K562 (cell line): ENCODE measurements at regions not wholly inside any gene's neighbourhood (a gene's known extent, or its start where the extent isn't known, plus 50 kb on each side); places are given as distances from the start of the nearest gene placed in this dataset.

Experiments used
- ATAC-seq: fragments of 200-7000 bp; cut with Tn5 transposase; 3 replicates; pipeline ENCODE4 v1.9.1; 2020; ENCODE audit warnings: moderate library complexity
- BruUV-seq: library from RNA; stranded (reverse); fragments of 400-500 nt; replicated peaks from 2 replicates; lab custom pipeline; 2021; lab: Mats Ljungman, UMichigan
- CTCF ChIA-PET: fragments of 300-600 bp; formaldehyde crosslinking; extraction: SDS; loops from one replicate; lab custom pipeline; 2021; ENCODE audit warnings: low intra/inter-chr PET ratio; lab: Yijun Ruan, JAX
- POLR2A ChIA-PET: fragments of 300-600, 350-650 bp; sonication (Branson Sonifier 250); formaldehyde crosslinking; extraction: SDS; loops from one replicate; lab custom pipeline; 2021; ENCODE audit warnings: antibody characterized with exemption, inconsistent platforms; lab: Yijun Ruan, JAX
- DNase-seq, 4 experiments: peaks; one replicate each; pipeline versions ENCODE4 v3.0.0 to v3.0.0-alpha.2; 2011 to 2018; ENCODE audit warnings: low spot score in 3 of 4, mixed read lengths in 3 of 4; ENCODE audit errors: extremely low read depth in 1 of 4
- FAIRE-seq: peaks from 2 replicates; lab custom pipeline; 2011; peaks lifted over from hg19 to GRCh38; lab: Jason Lieb, UNC
- H2AFZ ChIP-seq: 2 replicates; pipeline ENCODE4 v1.6.0; 2011; ENCODE audit warnings: low read depth, low read length, control low read depth, inconsistent platforms
- H3K27ac ChIP-seq: fragments of 200-600 bp; 3 replicates; pipeline ENCODE4 v1.8.0; 2011; ENCODE audit warnings: low read depth, mild to moderate bottlenecking, control low read depth, inconsistent platforms, low read length, moderate library complexity, mixed read lengths; ENCODE audit errors: extremely low read depth
- H3K27me3 ChIP-seq, 2 experiments: fragments of 300-600 bp in 1 of 2; 2 replicates in 1 of 2; 3 replicates in 1 of 2; pipeline versions ENCODE4 v1.6.0 to v1.8.0; 2011; ENCODE audit warnings: inconsistent platforms in 2 of 2, low read length in 2 of 2, mild to moderate bottlenecking in 1 of 2, mixed read lengths in 1 of 2, moderate library complexity in 1 of 2; ENCODE audit not compliant: control insufficient read depth in 2 of 2, insufficient read depth in 2 of 2
- H3K36me3 ChIP-seq: fragments of 300-600 bp; 3 replicates; pipeline ENCODE4 v1.8.0; 2011; ENCODE audit warnings: mild to moderate bottlenecking, low read length, inconsistent platforms; ENCODE audit not compliant: control insufficient read depth, insufficient read depth
- H3K4me1 ChIP-seq, 2 experiments: fragments of 200-600 bp in 1 of 2; replicated peaks in 1 of 2; 2 replicates in 1 of 2; 3 replicates in 1 of 2; pipeline versions ENCODE4 v1.5.1 to v1.8.0; 2011; ENCODE audit warnings: inconsistent platforms in 2 of 2, low read length in 2 of 2, mild to moderate bottlenecking in 1 of 2, mixed read lengths in 1 of 2, moderate library complexity in 1 of 2; ENCODE audit not compliant: control insufficient read depth in 2 of 2, insufficient read depth in 2 of 2
- H3K4me2 ChIP-seq: 2 replicates; pipeline ENCODE4 v1.6.1; 2011; ENCODE audit warnings: low read length, control low read depth, inconsistent platforms, mixed read lengths; ENCODE audit not compliant: insufficient read depth
- H3K4me3 ChIP-seq: fragments of 200-600 bp; sonication (generic), shearing (Covaris generic); 2 replicates; pipeline ENCODE4 v1.5.1; 2016; ENCODE audit warnings: control low read depth, inconsistent platforms
- H3K79me2 ChIP-seq: fragments of 200-600 bp; 3 replicates; pipeline ENCODE4 v1.8.0; 2011; ENCODE audit warnings: low read length, inconsistent platforms; ENCODE audit not compliant: control insufficient read depth, insufficient read depth
- H3K9ac ChIP-seq, 2 experiments: 2 replicates each; pipeline versions ENCODE4 v1.6.0 to v1.6.1; 2011; ENCODE audit warnings: low read depth in 2 of 2, low read length in 2 of 2, control low read depth in 1 of 2, inconsistent platforms in 1 of 2, mild to moderate bottlenecking in 1 of 2, mixed read lengths in 1 of 2; ENCODE audit not compliant: insufficient read depth in 1 of 2
- H3K9me1 ChIP-seq: one replicate; pipeline ENCODE4 v1.6.0; 2011; ENCODE audit warnings: inconsistent platforms, mild to moderate bottlenecking, low read length, moderate library complexity; ENCODE audit not compliant: control insufficient read depth, insufficient read depth
- H3K9me3 ChIP-seq: replicated peaks from 2 replicates; pipeline ENCODE4 v1.5.1; 2011; ENCODE audit warnings: low read depth, low read length, inconsistent platforms; ENCODE audit not compliant: control insufficient read depth, insufficient read depth
- H4K20me1 ChIP-seq: replicated peaks from 2 replicates; pipeline ENCODE4 v1.6.1; 2011; ENCODE audit warnings: low read length, inconsistent platforms, mixed read lengths; ENCODE audit not compliant: control insufficient read depth, insufficient read depth
- CBFA2T2 ChIP-seq: fragments of 450-650 bp; conservative IDR thresholded peaks from 2 replicates; pipeline ENCODE4 v1.6.1; 2017; ENCODE audit warnings: mild to moderate bottlenecking
- DDX20 ChIP-seq: fragments of 450-650 bp; IDR thresholded peaks from 2 replicates; pipeline ENCODE4 v1.6.1; 2016; ENCODE audit warnings: missing genetic modification characterization, low read depth, mild to moderate bottlenecking, missing compliant biosample characterization, moderate library complexity
- EZH2 ChIP-seq: IDR thresholded peaks from 2 replicates; pipeline ENCODE4 v1.6.1; 2012; ENCODE audit warnings: low read depth, mild to moderate bottlenecking, inconsistent platforms, low read length, borderline replicate concordance
- FUS ChIP-seq: fragments of 200-400 bp; formaldehyde crosslinking; optimal IDR thresholded peaks from 2 replicates; pipeline ENCODE3; 2017; ENCODE audit warnings: low read depth, low read length
- GTF2F1 ChIP-seq: IDR thresholded peaks from 2 replicates; pipeline ENCODE4 v1.6.1; 2011; ENCODE audit warnings: low read depth, low read length, improper control_type of control experiment
- HDAC1 ChIP-seq, 2 experiments: fragments of 450-650 bp; IDR thresholded peaks; 2 replicates each; pipeline ENCODE4 v1.6.1; 2016 to 2017; ENCODE audit warnings: inconsistent platforms in 1 of 2, mild to moderate bottlenecking in 1 of 2, moderate library complexity in 1 of 2
- HDAC2 ChIP-seq: fragments of 450-650 bp; IDR thresholded peaks from 2 replicates; pipeline ENCODE4 v1.6.1; 2016; ENCODE audit warnings: mild to moderate bottlenecking
- LARP7 ChIP-seq: fragments of 450-650 bp; IDR thresholded peaks from 2 replicates; pipeline ENCODE4 v1.6.1; 2016
- NCOA1 ChIP-seq: fragments of 450-650 bp; IDR thresholded peaks from 2 replicates; pipeline ENCODE4 v1.6.1; 2016; ENCODE audit warnings: low read depth
- PPARD ChIP-seq: fragments of 250-450 bp; sonication (Bioruptor Pico); IDR thresholded peaks from 2 replicates; pipeline ENCODE4 v1.8.0; 2022; ENCODE audit warnings: inconsistent platforms, mild to moderate bottlenecking, moderate library complexity
- PTBP1 ChIP-seq: fragments of 200-400 bp; formaldehyde crosslinking; IDR thresholded peaks from 2 replicates; pipeline ENCODE4 v1.6.1; 2017; ENCODE audit warnings: low read depth, low read length
- SAFB2 ChIP-seq: fragments of 200-400 bp; formaldehyde crosslinking; IDR thresholded peaks from 2 replicates; pipeline ENCODE4 v1.6.1; 2018; ENCODE audit warnings: borderline replicate concordance, low read length, low read depth, moderate library complexity; ENCODE audit not compliant: severe bottlenecking
- ZBTB43 ChIP-seq: sonication (generic); formaldehyde crosslinking; IDR thresholded peaks from 2 replicates; pipeline ENCODE4 v1.8.0; 2023; ENCODE audit warnings: mild to moderate bottlenecking, missing genetic modification reagents
- ZNF197 ChIP-seq: fragments of 200-800 bp; sonication (Bioruptor generic); IDR thresholded peaks from 2 replicates; pipeline ENCODE4 v1.6.1; 2016; ENCODE audit warnings: low read depth, missing genetic modification characterization, missing compliant biosample characterization
- ZNF584 ChIP-seq: fragments of 200-800 bp; sonication (Bioruptor generic); IDR thresholded peaks from 2 replicates; pipeline ENCODE4 v1.6.1; 2016; ENCODE audit warnings: low read depth, mild to moderate bottlenecking, missing genetic modification characterization, missing compliant biosample characterization
- ZNF75A ChIP-seq: fragments of 450-650 bp; formaldehyde crosslinking; IDR thresholded peaks from 2 replicates; pipeline ENCODE4 v1.4.0; 2020; ENCODE audit warnings: mild to moderate bottlenecking
- ZNF764 ChIP-seq: fragments of 250-450 bp; sonication (Bioruptor Pico); IDR thresholded peaks from 2 replicates; pipeline ENCODE4 v1.4.0; 2020; ENCODE audit warnings: low read depth, mild to moderate bottlenecking, moderate library complexity
- ZNF780A ChIP-seq: fragments of 250-450 bp; sonication (Bioruptor Pico); IDR thresholded peaks from 2 replicates; pipeline ENCODE4 v1.5.0; 2021; ENCODE audit warnings: mild to moderate bottlenecking
- WGBS: fragments of 100-300 bp; shearing (Covaris generic); methylation state at CpG from one replicate; pipeline ENCODE4 v1.1.6; 2016; ENCODE audit warnings: low coverage, mixed read lengths; ENCODE audit not compliant: insufficient coverage; ENCODE audit errors: missing lambda C conversion rate; 5-methylcytosine and 5-hydroxymethylcytosine counted together
- in situ Hi-C: fragments of 300-500 bp; cut with MboI; formaldehyde crosslinking; loops from 4 replicates; pipeline ENCODE4 v1.15.0; 2018; ENCODE audit warnings: inconsistent platforms, mixed read lengths
- intact Hi-C: fragments of 100-400 bp; cut with micrococcal nuclease; formaldehyde crosslinking; loops from 2 replicates; pipeline ENCODE4 v1.14.2; 2022
- TF ChIP-seq, protein P1 (sequence below): sonication (generic); formaldehyde crosslinking; IDR thresholded peaks from 2 replicates; pipeline ENCODE4 v1.8.0; 2022; ENCODE audit warnings: mild to moderate bottlenecking, low read depth, missing genetic modification reagents
- TF ChIP-seq, protein P2 (sequence below): sonication (generic); formaldehyde crosslinking; IDR thresholded peaks from 2 replicates; pipeline ENCODE4 v1.8.0; 2022; ENCODE audit warnings: mild to moderate bottlenecking, missing genetic modification reagents

- Histone ChIP-seq H4K20me1 (no peaks in the 10 kb centered on the region), H3K4me1 (no peaks in the 10 kb centered on the region), H3K36me3 (no peaks in the 10 kb centered on the region), H3K9me3 (no peaks in the 10 kb centered on the region), H3K9me1 (no peaks in the 10 kb centered on the region), H3K27me3 (no peaks in the 10 kb centered on the region), H3K4me3 (no peak overlapping the region), H2AFZ (no peak overlapping the region), H3K79me2 (no peaks in the 10 kb centered on the region), H3K4me2 (no peak overlapping the region), H3K27ac (no peak overlapping the region), H3K9ac (no peak overlapping the region)
- CTCF ChIA-PET, result no interaction called here
- no peak for DNase-seq
- POLR2A ChIA-PET, result no interaction called here
- intact Hi-C loops (no loop called here), in situ Hi-C loops (no loop called here)
- TF ChIP-seq DDX20 (tag) (no peak), FUS (no peak), HDAC1 (IDR thresholded peaks at IDR 0.05) (no peak), GTF2F1 (no peak), ZNF197 (CRISPR knock-in tag) (no peak), EZH2 (no peak), NCOA1 (no peak), ZNF764 (no peak), ZNF780A (CRISPR knock-in tag) (no peak), LARP7 (no peak), PPARD (CRISPR knock-in tag) (no peak), ZNF75A (CRISPR knock-in tag) (no peak), PTBP1 (no peak), CBFA2T2 (no peak), SAFB2 (no peak), ZBTB43 (no peak), HDAC2 (no peak), ZNF584 (CRISPR knock-in tag) (no peak)
- TF ChIP-seq, protein P1, sequence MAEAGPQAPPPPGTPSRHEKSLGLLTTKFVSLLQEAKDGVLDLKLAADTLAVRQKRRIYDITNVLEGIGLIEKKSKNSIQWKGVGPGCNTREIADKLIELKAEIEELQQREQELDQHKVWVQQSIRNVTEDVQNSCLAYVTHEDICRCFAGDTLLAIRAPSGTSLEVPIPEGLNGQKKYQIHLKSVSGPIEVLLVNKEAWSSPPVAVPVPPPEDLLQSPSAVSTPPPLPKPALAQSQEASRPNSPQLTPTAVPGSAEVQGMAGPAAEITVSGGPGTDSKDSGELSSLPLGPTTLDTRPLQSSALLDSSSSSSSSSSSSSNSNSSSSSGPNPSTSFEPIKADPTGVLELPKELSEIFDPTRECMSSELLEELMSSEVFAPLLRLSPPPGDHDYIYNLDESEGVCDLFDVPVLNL, result no peak
- TF ChIP-seq, protein P2, sequence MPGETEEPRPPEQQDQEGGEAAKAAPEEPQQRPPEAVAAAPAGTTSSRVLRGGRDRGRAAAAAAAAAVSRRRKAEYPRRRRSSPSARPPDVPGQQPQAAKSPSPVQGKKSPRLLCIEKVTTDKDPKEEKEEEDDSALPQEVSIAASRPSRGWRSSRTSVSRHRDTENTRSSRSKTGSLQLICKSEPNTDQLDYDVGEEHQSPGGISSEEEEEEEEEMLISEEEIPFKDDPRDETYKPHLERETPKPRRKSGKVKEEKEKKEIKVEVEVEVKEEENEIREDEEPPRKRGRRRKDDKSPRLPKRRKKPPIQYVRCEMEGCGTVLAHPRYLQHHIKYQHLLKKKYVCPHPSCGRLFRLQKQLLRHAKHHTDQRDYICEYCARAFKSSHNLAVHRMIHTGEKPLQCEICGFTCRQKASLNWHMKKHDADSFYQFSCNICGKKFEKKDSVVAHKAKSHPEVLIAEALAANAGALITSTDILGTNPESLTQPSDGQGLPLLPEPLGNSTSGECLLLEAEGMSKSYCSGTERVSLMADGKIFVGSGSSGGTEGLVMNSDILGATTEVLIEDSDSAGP (CRISPR knock-in tag), result no peak
- BruUV-seq, result no TSS peak
- WGBS, result 0% methylated on average over 3 of the region's 3 CpGs
- no peak for ATAC-seq
- FAIRE-seq, result no peak
These were observed 144.7 kb downstream of the BARHL2 start for GRCh38 chr1:90572446-90572845.
